ENCODE measurements at regions not wholly inside any gene's neighbourhood (a gene's known extent, or its start where the extent isn't known, plus 50 kb on each side); places are given as distances from the start of the nearest gene placed in this dataset.

DNA sequence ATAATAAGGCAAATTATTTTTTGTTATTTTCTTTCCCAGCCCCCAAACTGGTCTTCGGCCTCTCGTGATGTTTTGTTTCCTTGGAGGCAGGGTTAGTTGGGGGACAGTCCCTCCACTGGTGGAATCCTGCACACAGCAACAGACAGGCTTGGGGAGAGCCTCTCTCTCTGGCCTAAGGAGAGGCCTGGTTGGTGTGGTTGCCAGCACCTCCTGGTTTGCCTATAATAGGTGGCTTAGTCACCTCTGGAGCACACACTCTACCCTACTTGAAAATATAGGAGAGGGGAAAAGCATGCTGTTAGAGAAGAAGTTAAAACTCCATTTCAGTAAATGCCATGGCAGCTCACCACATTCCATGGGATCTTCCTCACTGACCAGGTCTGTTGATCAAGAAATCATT, 417.2 kb upstream of the MEIS1 start:
- TF ChIP-seq, protein P1, sequence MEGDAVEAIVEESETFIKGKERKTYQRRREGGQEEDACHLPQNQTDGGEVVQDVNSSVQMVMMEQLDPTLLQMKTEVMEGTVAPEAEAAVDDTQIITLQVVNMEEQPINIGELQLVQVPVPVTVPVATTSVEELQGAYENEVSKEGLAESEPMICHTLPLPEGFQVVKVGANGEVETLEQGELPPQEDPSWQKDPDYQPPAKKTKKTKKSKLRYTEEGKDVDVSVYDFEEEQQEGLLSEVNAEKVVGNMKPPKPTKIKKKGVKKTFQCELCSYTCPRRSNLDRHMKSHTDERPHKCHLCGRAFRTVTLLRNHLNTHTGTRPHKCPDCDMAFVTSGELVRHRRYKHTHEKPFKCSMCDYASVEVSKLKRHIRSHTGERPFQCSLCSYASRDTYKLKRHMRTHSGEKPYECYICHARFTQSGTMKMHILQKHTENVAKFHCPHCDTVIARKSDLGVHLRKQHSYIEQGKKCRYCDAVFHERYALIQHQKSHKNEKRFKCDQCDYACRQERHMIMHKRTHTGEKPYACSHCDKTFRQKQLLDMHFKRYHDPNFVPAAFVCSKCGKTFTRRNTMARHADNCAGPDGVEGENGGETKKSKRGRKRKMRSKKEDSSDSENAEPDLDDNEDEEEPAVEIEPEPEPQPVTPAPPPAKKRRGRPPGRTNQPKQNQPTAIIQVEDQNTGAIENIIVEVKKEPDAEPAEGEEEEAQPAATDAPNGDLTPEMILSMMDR (IDR thresholded peaks at IDR 0.05; ENCODE audit: low read depth, low read length) = no peak
- TF ChIP-seq MYC (IDR thresholded peaks at IDR 0.05; ENCODE audit: low read depth, low read length) (no peak), POLR2A (IDR thresholded peaks at IDR 0.05; ENCODE audit: extremely low read depth, insufficient read length) (no peak)
- TF ChIP-seq, protein P2, sequence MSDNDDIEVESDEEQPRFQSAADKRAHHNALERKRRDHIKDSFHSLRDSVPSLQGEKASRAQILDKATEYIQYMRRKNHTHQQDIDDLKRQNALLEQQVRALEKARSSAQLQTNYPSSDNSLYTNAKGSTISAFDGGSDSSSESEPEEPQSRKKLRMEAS (IDR thresholded peaks at IDR 0.05; ENCODE audit: low read depth, low read length) = no peak

Measured in NB4 (cell line).